ENCODE measurements at regions not wholly inside any gene's neighbourhood (a gene's known extent, or its start where the extent isn't known, plus 50 kb on each side); places are given as distances from the start of the nearest gene placed in this dataset.

DNA sequence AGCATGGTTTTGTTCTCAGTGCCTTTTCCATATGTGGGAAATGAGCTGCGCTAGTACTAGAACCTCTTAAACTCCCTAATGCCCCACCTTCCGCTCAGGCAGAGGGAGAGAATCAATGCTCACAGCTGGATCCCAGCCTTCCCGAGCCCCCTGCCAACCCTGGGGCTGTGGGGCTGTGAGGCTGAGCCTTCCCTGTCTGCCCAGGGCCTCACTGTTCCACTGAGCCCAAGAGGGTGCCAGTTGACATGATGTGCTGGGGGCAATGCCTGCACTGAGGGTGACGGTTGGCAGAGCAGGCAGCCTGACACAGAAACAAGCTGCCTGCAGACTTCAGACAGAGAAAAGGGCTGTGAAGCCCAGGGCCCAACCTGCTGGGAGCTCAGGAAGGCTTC, 602.4 kb upstream of the RAB6C start:
- H3K27me3 ChIP-seq (ENCODE audit: control insufficient read depth, insufficient read depth, low read length), result no peaks in the 10 kb centered on the region
- no peak overlapping the region for H3K4me3 ChIP-seq (ENCODE audit: low read depth, low read length)
- no peaks in the 10 kb centered on the region for H3K9me3 ChIP-seq (ENCODE audit: control insufficient read depth, insufficient read depth, low read length)
- H3K27ac ChIP-seq (ENCODE audit: low read depth, low read length), result no peak overlapping the region
- no peak overlapping the region for H3K9ac ChIP-seq (ENCODE audit: low read depth, low read length)
- no peaks in the 10 kb centered on the region for H3K36me3 ChIP-seq (ENCODE audit: control insufficient read depth, insufficient read depth, low read length)
- no peaks in the 10 kb centered on the region for H3K4me1 ChIP-seq (ENCODE audit: control insufficient read depth, insufficient read depth, low read length)

DNA sequence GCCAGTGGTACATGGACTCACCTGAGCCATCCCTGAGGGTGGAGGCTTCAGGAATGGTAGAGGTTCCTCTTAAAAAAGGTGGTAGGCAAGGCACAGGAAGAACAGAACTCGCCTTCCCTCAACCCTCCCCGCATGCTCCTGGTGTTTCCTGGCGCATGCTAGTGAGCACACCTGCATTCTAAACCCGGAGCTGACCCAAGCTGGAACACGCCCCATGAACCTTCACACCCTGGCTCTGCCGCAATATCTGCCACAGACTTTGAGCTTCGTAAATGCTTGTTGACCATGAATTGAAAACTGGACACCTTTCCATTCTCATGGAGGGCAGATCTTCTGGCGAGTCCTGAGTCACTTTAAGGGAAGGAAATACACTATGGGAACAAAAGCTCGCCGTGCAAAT, 601.3 kb upstream of the RAB6C start:
- Histone ChIP-seq H3K27ac (ENCODE audit: low read depth, low read length) (no peak overlapping the region), H3K27me3 (ENCODE audit: control insufficient read depth, insufficient read depth, low read length) (no peaks in the 10 kb centered on the region), H3K36me3 (ENCODE audit: control insufficient read depth, insufficient read depth, low read length) (no peaks in the 10 kb centered on the region), H3K4me3 (ENCODE audit: low read depth, low read length) (no peak overlapping the region), H3K4me1 (ENCODE audit: control insufficient read depth, insufficient read depth, low read length) (no peaks in the 10 kb centered on the region), H3K9me3 (ENCODE audit: control insufficient read depth, insufficient read depth, low read length) (no peaks in the 10 kb centered on the region), H3K9ac (ENCODE audit: low read depth, low read length) (no peak overlapping the region)

DNA sequence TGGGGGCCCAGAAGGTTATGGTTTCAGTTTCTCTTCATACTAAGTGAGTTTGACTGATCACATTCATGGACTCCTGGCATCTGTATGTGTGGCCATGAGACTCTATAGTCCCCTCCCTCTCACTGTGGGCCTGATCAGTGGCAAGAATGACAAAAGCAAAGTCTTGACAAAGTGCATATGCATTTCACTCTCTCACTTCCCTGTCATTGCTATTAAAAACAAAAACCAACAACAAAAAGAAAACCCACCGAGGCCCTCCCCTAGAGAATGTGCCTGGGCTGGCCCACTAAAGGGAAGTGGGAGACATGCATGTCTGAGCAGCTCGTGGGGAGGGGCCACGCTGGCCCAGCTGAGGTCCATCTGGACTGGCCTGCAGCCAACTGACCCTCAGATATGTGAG, 600.1 kb upstream of the RAB6C start:
- H3K4me3 ChIP-seq (ENCODE audit: low read depth, low read length), result no peak overlapping the region

DNA sequence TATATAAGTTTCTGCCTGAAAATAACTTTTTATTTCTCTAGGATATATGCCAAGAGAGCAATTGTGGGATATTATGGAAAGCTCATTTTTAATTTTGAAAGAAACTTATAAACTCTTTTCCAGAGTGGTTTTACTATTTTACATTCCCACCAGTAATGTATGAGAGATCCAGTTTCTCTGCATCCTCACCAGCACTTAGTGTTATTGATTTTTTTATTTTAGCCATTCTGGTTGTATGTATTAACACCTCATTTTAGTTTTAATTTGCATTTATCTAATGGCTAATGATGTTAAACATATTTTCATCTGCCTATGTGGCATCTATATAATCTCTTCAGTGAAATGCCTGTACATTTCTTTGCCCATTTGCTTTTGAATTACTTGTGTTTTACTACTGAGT, 597.7 kb upstream of the RAB6C start:
- Histone ChIP-seq H3K9me3 (ENCODE audit: control insufficient read depth, insufficient read depth, low read length) (no peaks in the 10 kb centered on the region), H3K27me3 (ENCODE audit: control insufficient read depth, insufficient read depth, low read length) (no peaks in the 10 kb centered on the region), H3K4me1 (ENCODE audit: control insufficient read depth, insufficient read depth, low read length) (no peaks in the 10 kb centered on the region), H3K4me3 (ENCODE audit: low read depth, low read length) (no peak overlapping the region), H3K27ac (ENCODE audit: low read depth, low read length) (no peak overlapping the region), H3K36me3 (ENCODE audit: control insufficient read depth, insufficient read depth, low read length) (no peaks in the 10 kb centered on the region), H3K9ac (ENCODE audit: low read depth, low read length) (no peak overlapping the region)

More for the DNA sequence above, 600.1 kb upstream of the RAB6C start:
- no peak overlapping the region for H3K9ac ChIP-seq (ENCODE audit: low read depth, low read length)
- H3K27me3 ChIP-seq (ENCODE audit: control insufficient read depth, insufficient read depth, low read length), result no peaks in the 10 kb centered on the region
- H3K4me1 ChIP-seq (ENCODE audit: control insufficient read depth, insufficient read depth, low read length), result no peaks in the 10 kb centered on the region
- no peak overlapping the region for H3K27ac ChIP-seq (ENCODE audit: low read depth, low read length)
- H3K36me3 ChIP-seq (ENCODE audit: control insufficient read depth, insufficient read depth, low read length), result no peaks in the 10 kb centered on the region
- no peaks in the 10 kb centered on the region for H3K9me3 ChIP-seq (ENCODE audit: control insufficient read depth, insufficient read depth, low read length)

- H3K4me1 ChIP-seq (ENCODE audit: control insufficient read depth, insufficient read depth, low read length), result no peaks in the 10 kb centered on the region
- H3K27ac ChIP-seq (ENCODE audit: low read depth, low read length), result no peak overlapping the region
- no peak overlapping the region for H3K4me3 ChIP-seq (ENCODE audit: low read depth, low read length)
- no peak overlapping the region for H3K9ac ChIP-seq (ENCODE audit: low read depth, low read length)
- no peaks in the 10 kb centered on the region for H3K9me3 ChIP-seq (ENCODE audit: control insufficient read depth, insufficient read depth, low read length)
- H3K36me3 ChIP-seq (ENCODE audit: control insufficient read depth, insufficient read depth, low read length), result no peaks in the 10 kb centered on the region
- no peaks in the 10 kb centered on the region for H3K27me3 ChIP-seq (ENCODE audit: control insufficient read depth, insufficient read depth, low read length)
Observed at GRCh38 chr2:129388870-129389269, 590.6 kb upstream of the RAB6C start.

GRCh38 chr2:129393816-129394215, 585.6 kb upstream of the RAB6C start:
- no peak overlapping the region for H3K27ac ChIP-seq (ENCODE audit: low read depth, low read length)
- no peaks in the 10 kb centered on the region for H3K36me3 ChIP-seq (ENCODE audit: control insufficient read depth, insufficient read depth, low read length)
- no peaks in the 10 kb centered on the region for H3K27me3 ChIP-seq (ENCODE audit: control insufficient read depth, insufficient read depth, low read length)
- no peak overlapping the region for H3K4me3 ChIP-seq (ENCODE audit: low read depth, low read length)
- no peak overlapping the region for H3K9ac ChIP-seq (ENCODE audit: low read depth, low read length)
- no peaks in the 10 kb centered on the region for H3K9me3 ChIP-seq (ENCODE audit: control insufficient read depth, insufficient read depth, low read length)
- H3K4me1 ChIP-seq (ENCODE audit: control insufficient read depth, insufficient read depth, low read length), result no peaks in the 10 kb centered on the region

GRCh38 chr2:129396980-129397599, 582.4 kb upstream of the RAB6C start:
- Histone ChIP-seq H3K36me3 (ENCODE audit: control insufficient read depth, insufficient read depth, low read length) (no peaks in the 10 kb centered on the region), H3K9me3 (ENCODE audit: control insufficient read depth, insufficient read depth, low read length) (no peaks in the 10 kb centered on the region), H3K9ac (ENCODE audit: low read depth, low read length) (no peak overlapping the region), H3K27me3 (ENCODE audit: control insufficient read depth, insufficient read depth, low read length) (no peaks in the 10 kb centered on the region), H3K27ac (ENCODE audit: low read depth, low read length) (no peak overlapping the region), H3K4me1 (ENCODE audit: control insufficient read depth, insufficient read depth, low read length) (no peaks in the 10 kb centered on the region), H3K4me3 (ENCODE audit: low read depth, low read length) (no peak overlapping the region)

- no peak overlapping the region for H3K27ac ChIP-seq (ENCODE audit: low read depth, low read length)
- no peak overlapping the region for H3K9ac ChIP-seq (ENCODE audit: low read depth, low read length)
- H3K4me1 ChIP-seq (ENCODE audit: control insufficient read depth, insufficient read depth, low read length), result no peaks in the 10 kb centered on the region
- no peaks in the 10 kb centered on the region for H3K27me3 ChIP-seq (ENCODE audit: control insufficient read depth, insufficient read depth, low read length)
- no peak overlapping the region for H3K4me3 ChIP-seq (ENCODE audit: low read depth, low read length)
- no peaks in the 10 kb centered on the region for H3K9me3 ChIP-seq (ENCODE audit: control insufficient read depth, insufficient read depth, low read length)
- H3K36me3 ChIP-seq (ENCODE audit: control insufficient read depth, insufficient read depth, low read length), result no peaks in the 10 kb centered on the region
Observed at GRCh38 chr2:129400826-129401225, 578.6 kb upstream of the RAB6C start.

DNA sequence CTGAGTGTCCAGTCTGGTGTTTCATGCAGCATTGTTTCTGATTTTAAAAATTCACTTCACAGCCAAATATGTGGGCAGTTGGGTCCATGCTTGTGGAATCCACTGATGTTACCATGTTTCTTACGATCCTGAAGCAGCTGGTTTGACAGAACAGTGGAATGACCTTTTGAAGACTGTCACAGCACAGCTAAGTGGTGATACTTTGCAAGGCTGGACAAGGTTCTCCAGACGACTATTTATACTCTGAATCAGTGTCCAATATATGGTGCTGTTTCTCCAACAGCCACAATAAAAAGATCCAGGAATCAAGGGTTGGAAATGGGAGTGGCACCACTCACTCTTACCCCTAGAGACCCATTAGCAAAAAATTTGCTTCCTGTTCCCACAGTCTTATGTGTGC, 577.4 kb upstream of the RAB6C start:
- H3K4me3 ChIP-seq (ENCODE audit: low read depth, low read length), result no peak overlapping the region
- H3K36me3 ChIP-seq (ENCODE audit: control insufficient read depth, insufficient read depth, low read length), result no peaks in the 10 kb centered on the region
- no peak overlapping the region for H3K27ac ChIP-seq (ENCODE audit: low read depth, low read length)
- no peaks in the 10 kb centered on the region for H3K4me1 ChIP-seq (ENCODE audit: control insufficient read depth, insufficient read depth, low read length)
- no peak overlapping the region for H3K9ac ChIP-seq (ENCODE audit: low read depth, low read length)
- H3K9me3 ChIP-seq (ENCODE audit: control insufficient read depth, insufficient read depth, low read length), result no peaks in the 10 kb centered on the region
- H3K27me3 ChIP-seq (ENCODE audit: control insufficient read depth, insufficient read depth, low read length), result no peaks in the 10 kb centered on the region

- H3K9ac ChIP-seq (ENCODE audit: low read depth, low read length), result no peak overlapping the region
- H3K4me3 ChIP-seq (ENCODE audit: low read depth, low read length), result no peak overlapping the region
- H3K27me3 ChIP-seq (ENCODE audit: control insufficient read depth, insufficient read depth, low read length), result no peaks in the 10 kb centered on the region
- no peak overlapping the region for H3K27ac ChIP-seq (ENCODE audit: low read depth, low read length)
- H3K9me3 ChIP-seq (ENCODE audit: control insufficient read depth, insufficient read depth, low read length), result peaks cover 10% of the 10 kb centered on the region; the same call in 1 of the 2 replicates
- no peaks in the 10 kb centered on the region for H3K4me1 ChIP-seq (ENCODE audit: control insufficient read depth, insufficient read depth, low read length)
- H3K36me3 ChIP-seq (ENCODE audit: control insufficient read depth, insufficient read depth, low read length), result no peaks in the 10 kb centered on the region
Observed at GRCh38 chr2:129404000-129404685, 575.3 kb upstream of the RAB6C start.

DNA sequence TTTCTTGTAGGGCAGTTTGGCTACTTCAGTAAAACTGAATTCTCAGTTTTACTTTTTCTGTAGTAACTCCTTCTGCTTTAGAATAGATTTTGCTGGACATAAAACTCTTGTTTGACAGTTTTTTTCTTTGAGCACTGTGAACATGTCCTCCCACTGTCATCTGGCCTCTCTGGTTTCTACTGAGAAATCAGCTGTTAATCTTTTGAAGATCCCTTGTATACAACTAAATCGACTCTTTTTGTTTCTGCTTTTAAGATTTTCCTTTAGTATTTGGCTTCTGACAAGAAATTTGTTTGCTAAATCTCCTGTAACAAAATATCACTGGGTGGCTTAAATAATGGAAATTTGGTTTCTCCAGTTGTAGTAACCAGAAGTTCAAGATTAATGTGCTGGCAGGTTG, 570.9 kb upstream of the RAB6C start:
- no peak overlapping the region for H3K4me3 ChIP-seq (ENCODE audit: low read depth, low read length)
- no peaks in the 10 kb centered on the region for H3K36me3 ChIP-seq (ENCODE audit: control insufficient read depth, insufficient read depth, low read length)
- H3K9me3 ChIP-seq (ENCODE audit: control insufficient read depth, insufficient read depth, low read length), result peaks cover 12% of the 10 kb centered on the region; the same call in 1 of the 2 replicates
- H3K4me1 ChIP-seq (ENCODE audit: control insufficient read depth, insufficient read depth, low read length), result no peaks in the 10 kb centered on the region
- H3K27me3 ChIP-seq (ENCODE audit: control insufficient read depth, insufficient read depth, low read length), result no peaks in the 10 kb centered on the region
- no peak overlapping the region for H3K9ac ChIP-seq (ENCODE audit: low read depth, low read length)
- H3K27ac ChIP-seq (ENCODE audit: low read depth, low read length), result no peak overlapping the region
